ENCODE measurements at regions not wholly inside any gene's neighbourhood (a gene's known extent, or its start where the extent isn't known, plus 50 kb on each side); places are given as distances from the start of the nearest gene placed in this dataset.
"Not testable (repeated sequence)": the region's sequence is repeated elsewhere in the genome, so short reads cannot be mapped to it uniquely, and the experiment has no call there.

DNA sequence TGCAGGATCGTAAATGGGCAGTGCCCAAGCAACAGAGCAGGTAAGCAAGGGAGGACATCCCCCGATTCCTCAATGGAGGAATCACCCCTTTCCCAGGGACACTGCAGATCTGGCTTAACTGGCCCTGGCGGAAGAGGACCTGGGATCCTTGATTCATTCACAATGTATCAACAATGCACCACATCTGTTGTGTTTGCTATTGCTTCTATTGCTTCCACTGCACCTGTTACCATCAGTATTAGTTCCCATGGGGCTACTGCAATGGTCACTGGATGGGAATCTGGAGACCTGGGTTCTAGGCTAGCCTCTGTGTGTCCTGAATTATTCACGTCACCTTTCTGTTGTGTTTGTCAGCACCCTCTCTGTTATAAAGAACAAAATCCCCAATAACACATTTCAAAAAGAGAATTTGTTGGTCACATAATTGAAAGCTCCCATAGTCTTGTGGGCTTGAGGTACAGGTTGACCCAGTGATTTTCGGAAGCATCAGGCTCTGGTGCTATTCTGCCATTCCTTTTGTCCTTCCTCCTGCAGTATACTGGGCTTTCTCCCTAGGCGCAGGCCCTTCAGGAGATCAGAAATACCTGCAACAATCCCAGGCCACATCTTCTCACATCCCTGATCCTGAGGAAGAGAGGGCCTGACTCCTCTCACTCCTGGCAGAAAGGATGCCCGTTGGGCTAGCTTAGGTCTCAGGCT is 193.5 kb upstream of the GLI2 start:
- no peaks in the 10 kb centered on the region for H3K4me1 ChIP-seq
- no peaks in the 10 kb centered on the region for H3K9me3 ChIP-seq
- no peak for DNase-seq
- TF ChIP-seq, protein P1, sequence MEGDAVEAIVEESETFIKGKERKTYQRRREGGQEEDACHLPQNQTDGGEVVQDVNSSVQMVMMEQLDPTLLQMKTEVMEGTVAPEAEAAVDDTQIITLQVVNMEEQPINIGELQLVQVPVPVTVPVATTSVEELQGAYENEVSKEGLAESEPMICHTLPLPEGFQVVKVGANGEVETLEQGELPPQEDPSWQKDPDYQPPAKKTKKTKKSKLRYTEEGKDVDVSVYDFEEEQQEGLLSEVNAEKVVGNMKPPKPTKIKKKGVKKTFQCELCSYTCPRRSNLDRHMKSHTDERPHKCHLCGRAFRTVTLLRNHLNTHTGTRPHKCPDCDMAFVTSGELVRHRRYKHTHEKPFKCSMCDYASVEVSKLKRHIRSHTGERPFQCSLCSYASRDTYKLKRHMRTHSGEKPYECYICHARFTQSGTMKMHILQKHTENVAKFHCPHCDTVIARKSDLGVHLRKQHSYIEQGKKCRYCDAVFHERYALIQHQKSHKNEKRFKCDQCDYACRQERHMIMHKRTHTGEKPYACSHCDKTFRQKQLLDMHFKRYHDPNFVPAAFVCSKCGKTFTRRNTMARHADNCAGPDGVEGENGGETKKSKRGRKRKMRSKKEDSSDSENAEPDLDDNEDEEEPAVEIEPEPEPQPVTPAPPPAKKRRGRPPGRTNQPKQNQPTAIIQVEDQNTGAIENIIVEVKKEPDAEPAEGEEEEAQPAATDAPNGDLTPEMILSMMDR (IDR thresholded peaks at IDR 0.05) = no peak
- H3K4me3 ChIP-seq = no peak overlapping the region
- no peaks in the 10 kb centered on the region for H3K36me3 ChIP-seq
- no peaks in the 10 kb centered on the region for H3K27me3 ChIP-seq
- no peak overlapping the region for H3K27ac ChIP-seq

DNA sequence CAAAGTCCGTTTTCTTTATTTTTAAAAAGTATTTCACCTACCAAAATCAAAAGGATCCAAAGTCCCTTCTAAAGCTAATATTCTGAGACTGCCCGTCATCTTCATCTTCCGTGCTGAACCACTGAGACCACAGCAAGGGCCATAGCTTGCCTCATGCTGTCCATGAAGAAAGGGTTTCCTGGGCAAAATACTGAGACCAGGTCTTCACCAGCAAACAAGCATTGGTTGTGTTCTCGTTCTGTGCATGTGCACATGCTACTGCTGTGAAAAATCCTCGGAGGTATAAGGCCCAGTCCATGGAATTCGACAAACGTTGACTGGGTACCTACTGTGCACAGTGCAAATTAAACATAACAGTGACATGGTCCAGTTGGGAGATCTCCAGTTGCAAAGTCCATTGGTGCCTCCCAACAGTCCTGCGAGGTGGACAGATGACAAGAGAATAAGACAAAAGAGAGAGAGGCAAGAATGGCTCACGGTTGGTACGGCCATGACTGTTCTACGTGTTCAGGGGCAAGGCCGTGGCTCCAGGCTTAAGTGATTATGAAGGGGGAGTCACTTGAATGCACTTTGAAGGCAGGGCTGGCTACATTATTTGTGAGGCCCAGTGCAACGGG is 192.6 kb upstream of the GLI2 start:
- no peak overlapping the region for H3K27ac ChIP-seq
- DNase-seq = no peak
- TF ChIP-seq POLR2A (IDR thresholded peaks at IDR 0.05) = no peak
- TF ChIP-seq, protein P1 (IDR thresholded peaks at IDR 0.05) = no peak
- no peak overlapping the region for H3K4me3 ChIP-seq
- no peaks in the 10 kb centered on the region for H3K9me3 ChIP-seq
- H3K27me3 ChIP-seq = no peaks in the 10 kb centered on the region
- no peaks in the 10 kb centered on the region for H3K36me3 ChIP-seq
- no peaks in the 10 kb centered on the region for H3K4me1 ChIP-seq

DNA sequence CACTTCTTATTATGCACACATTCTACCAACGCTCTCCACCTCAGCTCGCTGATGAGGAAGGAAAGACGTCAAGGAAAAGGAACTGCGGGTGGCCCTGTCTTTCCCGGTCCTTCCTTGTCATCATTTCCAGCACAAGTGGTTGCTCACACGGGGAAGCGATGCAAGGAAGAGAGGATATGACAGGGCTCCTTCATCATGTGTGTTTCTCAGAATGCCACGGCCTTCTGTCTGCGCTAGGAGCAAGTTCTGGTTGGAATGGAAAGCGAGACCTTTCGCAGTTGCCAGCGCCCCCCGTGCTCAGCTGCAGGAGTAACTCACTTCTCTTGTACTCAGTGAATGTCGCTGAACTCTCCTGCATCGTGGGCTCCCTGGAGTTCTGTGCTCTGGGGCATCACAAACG is 191.8 kb upstream of the GLI2 start:
- H3K4me3 ChIP-seq = no peak overlapping the region
- H3K36me3 ChIP-seq = no peaks in the 10 kb centered on the region
- DNase-seq = no peak
- no peaks in the 10 kb centered on the region for H3K4me1 ChIP-seq
- no peaks in the 10 kb centered on the region for H3K27me3 ChIP-seq
- TF ChIP-seq, protein P1 (IDR thresholded peaks at IDR 0.05) = no peak
- TF ChIP-seq POLR2A (IDR thresholded peaks at IDR 0.05) = no peak
- no peak overlapping the region for H3K27ac ChIP-seq
- no peaks in the 10 kb centered on the region for H3K9me3 ChIP-seq

DNA sequence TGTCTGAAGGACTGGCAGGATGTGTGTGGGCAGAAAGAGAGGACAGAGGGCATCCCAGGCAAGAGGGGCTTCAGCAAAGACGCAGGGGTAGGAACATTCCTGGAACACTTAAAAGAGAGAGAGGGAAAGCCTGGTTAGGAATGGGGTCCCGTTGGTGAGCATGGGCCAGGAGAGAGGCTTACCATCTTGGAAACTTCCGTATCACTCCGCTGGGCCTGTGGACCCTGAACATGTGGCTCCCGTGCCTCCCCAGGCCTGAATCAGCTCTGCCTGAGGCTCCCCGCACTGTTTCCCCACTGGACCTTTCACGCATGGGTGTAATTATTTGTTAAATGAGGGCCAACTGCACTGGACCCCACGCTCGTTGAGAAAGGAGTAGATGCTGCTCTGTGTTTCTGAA is 191.1 kb upstream of the GLI2 start:
- Histone ChIP-seq H3K27ac (no peak overlapping the region), H3K36me3 (no peaks in the 10 kb centered on the region), H3K27me3 (no peaks in the 10 kb centered on the region), H3K4me1 (no peaks in the 10 kb centered on the region), H3K9me3 (no peaks in the 10 kb centered on the region), H3K4me3 (no peak overlapping the region)
- DNase-seq = no peak
- TF ChIP-seq POLR2A (IDR thresholded peaks at IDR 0.05) = no peak
- TF ChIP-seq, protein P1 (IDR thresholded peaks at IDR 0.05) = no peak

DNA sequence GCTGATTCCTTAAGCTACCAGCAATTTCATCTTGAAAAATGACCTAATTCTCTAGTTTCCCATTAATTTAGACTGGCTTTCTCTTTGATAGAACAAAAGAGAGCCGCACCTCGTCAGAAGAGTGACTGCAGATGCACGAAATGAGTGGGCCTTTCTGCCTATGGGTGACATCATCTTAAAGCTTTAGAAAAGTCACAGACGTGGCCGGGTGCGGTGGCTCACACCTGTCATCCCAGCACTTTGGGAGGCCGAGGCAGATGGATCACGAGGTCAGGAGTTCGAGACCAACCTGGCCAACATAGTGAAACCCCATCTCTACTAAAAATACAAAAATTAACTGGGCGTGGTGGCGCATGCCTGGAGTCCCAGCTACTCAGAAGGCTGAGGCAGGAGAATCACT is 190.7 kb upstream of the GLI2 start:
- H3K9me3 ChIP-seq, H3K4me1 ChIP-seq, H3K27me3 ChIP-seq, H3K4me3 ChIP-seq, DNase-seq, H3K27ac ChIP-seq, H3K36me3 ChIP-seq: not testable (repeated sequence)

DNA sequence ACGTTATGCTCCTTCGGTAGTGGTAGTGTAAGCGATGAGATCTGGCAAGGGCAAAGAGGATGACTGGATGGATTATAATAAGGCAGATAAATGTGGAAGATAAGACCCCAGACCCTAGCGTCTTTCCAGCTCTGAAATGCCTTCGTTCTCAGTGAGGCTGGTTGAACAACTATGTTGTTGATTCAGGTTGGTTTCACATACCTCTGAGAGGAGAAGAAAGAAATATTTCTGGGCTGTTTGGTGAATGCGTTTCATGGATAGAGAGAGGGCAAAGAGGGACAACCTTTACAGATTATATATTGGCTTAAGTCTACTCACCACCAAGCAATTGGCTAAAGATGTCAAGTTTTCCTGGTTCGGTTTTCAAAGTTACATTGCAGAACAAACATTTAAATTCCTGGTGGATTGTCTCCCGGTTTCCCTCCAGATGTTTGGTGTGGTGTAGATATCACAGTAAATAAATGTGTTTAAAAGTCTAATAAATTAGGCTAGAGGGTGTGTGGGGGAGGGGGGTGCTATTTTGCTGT is 190.1 kb upstream of the GLI2 start:
- no peak for DNase-seq
- H3K27me3 ChIP-seq = no peaks in the 10 kb centered on the region
- H3K27ac ChIP-seq = no peak overlapping the region
- no peaks in the 10 kb centered on the region for H3K9me3 ChIP-seq
- no peaks in the 10 kb centered on the region for H3K4me1 ChIP-seq
- H3K4me3 ChIP-seq = no peak overlapping the region
- H3K36me3 ChIP-seq = no peaks in the 10 kb centered on the region
- no peak for TF ChIP-seq POLR2A (IDR thresholded peaks at IDR 0.05)
- TF ChIP-seq, protein P1 (IDR thresholded peaks at IDR 0.05) = no peak
